Aorta (tissue), 5 donors: ENCODE measurements at regions not wholly inside any gene's neighbourhood (a gene's known extent, or its start where the extent isn't known, plus 50 kb on each side); places are given as distances from the start of the nearest gene placed in this dataset.

Experiments used
- ATAC-seq: fragments of 200-7000 bp; cut with Tn5 transposase; one replicate; pipeline ENCODE4 v1.9.1; 2022; ENCODE audit warnings: moderate library complexity; ENCODE audit not compliant: low FRiP score
- DNase-seq, 2 donors: peaks; one replicate each; pipeline ENCODE4 v3.0.0-alpha.2; 2020
- H3K27ac ChIP-seq, 2 donors: one replicate each; pipeline ENCODE4 v1.5.1; 2013; ENCODE audit warnings: low read length in 2 of 2, mild to moderate bottlenecking in 2 of 2, moderate library complexity in 2 of 2, control low read depth in 1 of 2, inconsistent platforms in 1 of 2, low read depth in 1 of 2
- H3K27me3 ChIP-seq, 2 donors: one replicate each; pipeline ENCODE4 v1.6.1; 2013; ENCODE audit warnings: control low read depth in 1 of 2, low read length in 1 of 2, mild to moderate bottlenecking in 1 of 2, moderate library complexity in 1 of 2; ENCODE audit not compliant: insufficient read depth in 2 of 2, control insufficient read depth in 1 of 2
- H3K36me3 ChIP-seq, 2 donors: one replicate each; pipeline ENCODE4 v1.6.1; 2013; ENCODE audit warnings: control low read depth in 1 of 2, low read length in 1 of 2, mild to moderate bottlenecking in 1 of 2; ENCODE audit not compliant: insufficient read depth in 2 of 2, control insufficient read depth in 1 of 2
- H3K4me1 ChIP-seq, 2 donors: one replicate each; pipeline ENCODE4 v1.6.1; 2013; ENCODE audit warnings: low read length in 2 of 2, control low read depth in 1 of 2, mild to moderate bottlenecking in 1 of 2, moderate library complexity in 1 of 2; ENCODE audit not compliant: insufficient read depth in 2 of 2, control insufficient read depth in 1 of 2
- H3K4me3 ChIP-seq, 2 donors: one replicate each; pipeline ENCODE4 v1.5.1; 2013; ENCODE audit warnings: low read length in 2 of 2, control low read depth in 1 of 2, mild to moderate bottlenecking in 1 of 2
- H3K9me3 ChIP-seq: one replicate; pipeline ENCODE4 v1.6.1; 2013; ENCODE audit warnings: mild to moderate bottlenecking, low read length; ENCODE audit not compliant: control insufficient read depth
- WGBS, 2 donors: extraction: QIAGEN DNeasy Blood & Tissue Kit; methylation state at CpG; one replicate each; pipeline ENCODE4 v1.1.7; 2013; 5-methylcytosine and 5-hydroxymethylcytosine counted together
- intact Hi-C, 2 donors: fragments of 100-400 bp; cut with DNase I; formaldehyde crosslinking; loops; one replicate each; pipeline versions ENCODE4 v1.14.2 to v1.15.0; 2022
- donor health status: healthy with polysubstance abuse.
- donor health status: Bipolar disorder and iron deficiency.
- donor health status: DM: no; HTN: no; CAD: no.
- donor health status: DM: no; HTN: no; CAD: no.
- donor health status: DM: yes; HTN: yes; CAD: no.

DNA sequence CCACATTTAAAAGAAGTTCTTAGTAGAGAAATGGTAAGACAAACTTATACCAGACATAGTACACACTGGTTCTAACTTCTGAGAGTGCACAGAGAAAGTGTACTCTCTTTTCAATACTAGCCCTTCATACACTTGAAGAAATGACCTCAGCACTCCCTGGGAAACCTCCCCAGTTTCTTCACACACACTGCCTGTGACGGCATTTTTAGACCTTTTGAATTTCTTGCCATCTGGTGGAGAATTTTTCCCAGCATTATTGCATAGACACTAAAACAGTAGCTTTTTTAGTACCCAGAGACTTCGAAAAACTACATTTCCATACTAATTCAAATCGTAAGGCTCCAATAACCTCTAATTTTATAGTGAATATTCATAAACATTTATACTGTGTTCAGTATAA lies 341.6 kb upstream of the MAOA start:
- Histone ChIP-seq H3K27ac (no peak overlapping the region), H3K27me3 (no peaks in the 10 kb centered on the region), H3K4me3 (no peak overlapping the region), H3K36me3 (no peaks in the 10 kb centered on the region), H3K9me3 (no peaks in the 10 kb centered on the region), H3K4me1 (no peaks in the 10 kb centered on the region)
- WGBS, 2 donors, result 51 to 56% methylated on average over 3 of the region's 3 CpGs
- ATAC-seq (no peak), DNase-seq (no peak)
- intact Hi-C loops, result no loop called here

GRCh38 chrX:43315622-43316021 lies 340.5 kb upstream of the MAOA start:
- H3K27me3 ChIP-seq, result no peaks in the 10 kb centered on the region
- no peaks in the 10 kb centered on the region for H3K9me3 ChIP-seq
- DNase-seq (no peak), ATAC-seq (no peak)
- no peak overlapping the region for H3K4me3 ChIP-seq
- 57 to 77% methylated on average over 4 of the region's 4 CpGs for WGBS, 2 donors
- H3K27ac ChIP-seq, result no peak overlapping the region
- H3K4me1 ChIP-seq, result no peaks in the 10 kb centered on the region
- no peaks in the 10 kb centered on the region for H3K36me3 ChIP-seq
- intact Hi-C loops, result no loop called here

GRCh38 chrX:43316146-43316545 lies 340.0 kb upstream of the MAOA start:
- WGBS, 2 donors, result 49 to 57% methylated on average over 2 of the region's 2 CpGs
- ATAC-seq (no peak), DNase-seq (no peak)
- Histone ChIP-seq H3K27me3 (no peaks in the 10 kb centered on the region), H3K4me3 (no peak overlapping the region), H3K27ac (no peak overlapping the region), H3K9me3 (no peaks in the 10 kb centered on the region), H3K36me3 (no peaks in the 10 kb centered on the region), H3K4me1 (no peaks in the 10 kb centered on the region)
- intact Hi-C loops, result no loop called here

- no peak for ATAC-seq
- Histone ChIP-seq H3K4me3 (no peak overlapping the region), H3K9me3 (no peaks in the 10 kb centered on the region), H3K27ac (no peak overlapping the region), H3K4me1 (no peaks in the 10 kb centered on the region), H3K36me3 (no peaks in the 10 kb centered on the region), H3K27me3 (no peaks in the 10 kb centered on the region)
- WGBS, 2 donors, result 71 to 80% methylated on average over 1 of the region's 1 CpG
- intact Hi-C loops, result no loop called here
- DNase-seq, result no peak
Measured at GRCh38 chrX:43317378-43317777, 338.7 kb upstream of the MAOA start.

- 80 to 82% methylated on average over 9 of the region's 9 CpGs for WGBS, 2 donors
- H3K9me3 ChIP-seq, result peaks cover 4% of the 10 kb centered on the region
- DNase-seq, result no peak
- no peaks in the 10 kb centered on the region for H3K27me3 ChIP-seq
- no peaks in the 10 kb centered on the region for H3K4me1 ChIP-seq
- intact Hi-C loops, result no loop called here
- no peak overlapping the region for H3K27ac ChIP-seq
- no peak overlapping the region for H3K4me3 ChIP-seq
- no peaks in the 10 kb centered on the region for H3K36me3 ChIP-seq
- ATAC-seq, result no peak
Measured at GRCh38 chrX:43328358-43328946, 327.6 kb upstream of the MAOA start.

- Histone ChIP-seq H3K27ac (no peak overlapping the region), H3K9me3 (no peaks in the 10 kb centered on the region), H3K27me3 (no peaks in the 10 kb centered on the region), H3K4me3 (no peak overlapping the region), H3K4me1 (no peaks in the 10 kb centered on the region), H3K36me3 (no peaks in the 10 kb centered on the region)
- DNase-seq, result no peak
- no peak for ATAC-seq
- WGBS, 2 donors, result 76 to 87% methylated on average over 1 of the region's 1 CpG
- intact Hi-C loops, result no loop called here
Measured at GRCh38 chrX:43333543-43333942, 322.6 kb upstream of the MAOA start.

GRCh38 chrX:43345166-43345565 lies 310.9 kb upstream of the MAOA start:
- H3K4me1 ChIP-seq, result no peaks in the 10 kb centered on the region
- no peak overlapping the region for H3K27ac ChIP-seq
- intact Hi-C loops, result no loop called here
- H3K36me3 ChIP-seq, result no peaks in the 10 kb centered on the region
- DNase-seq (no peak), ATAC-seq (no peak)
- H3K9me3 ChIP-seq, result no peaks in the 10 kb centered on the region
- H3K27me3 ChIP-seq, result no peaks in the 10 kb centered on the region
- 71 to 86% methylated on average over 2 of the region's 2 CpGs for WGBS, 2 donors
- no peak overlapping the region for H3K4me3 ChIP-seq

DNA sequence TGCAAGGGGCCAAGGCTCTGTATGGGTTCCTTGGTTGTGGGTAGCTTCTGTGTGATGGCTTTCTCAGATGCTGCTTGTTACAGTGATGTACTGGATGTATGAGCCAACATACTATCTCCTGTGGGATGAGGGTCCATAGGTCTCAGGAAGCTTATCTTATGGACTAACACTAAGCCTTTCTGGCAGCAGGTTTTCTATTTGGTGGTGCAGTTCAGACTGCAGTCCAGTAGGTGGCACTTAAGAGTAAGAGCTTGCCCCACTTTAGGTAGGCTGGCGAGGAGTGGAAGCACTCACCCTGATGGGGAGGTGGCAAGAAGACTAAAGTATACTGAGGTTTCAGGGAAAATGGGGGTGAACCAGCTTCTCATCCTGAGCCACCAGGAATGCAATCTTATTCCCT lies 306.7 kb upstream of the MAOA start:
- ATAC-seq (no peak), DNase-seq (no peak)
- no peak overlapping the region for H3K27ac ChIP-seq
- H3K27me3 ChIP-seq, result no peaks in the 10 kb centered on the region
- H3K36me3 ChIP-seq, result no peaks in the 10 kb centered on the region
- no peaks in the 10 kb centered on the region for H3K9me3 ChIP-seq
- 21 to 34% methylated on average over 1 of the region's 1 CpG for WGBS, 2 donors
- H3K4me3 ChIP-seq, result no peak overlapping the region
- intact Hi-C loops, result no loop called here
- H3K4me1 ChIP-seq, result no peaks in the 10 kb centered on the region

- WGBS, 2 donors, result 48 to 73% methylated on average over 4 of the region's 4 CpGs
- no peaks in the 10 kb centered on the region for H3K27me3 ChIP-seq
Measured at GRCh38 chrX:43350935-43351334, 305.2 kb upstream of the MAOA start.

More at GRCh38 chrX:43350935-43351334, 305.2 kb upstream of the MAOA start:
- Histone ChIP-seq H3K4me1 (no peaks in the 10 kb centered on the region), H3K36me3 (no peaks in the 10 kb centered on the region), H3K27ac (no peak overlapping the region), H3K4me3 (no peak overlapping the region), H3K9me3 (no peaks in the 10 kb centered on the region)
- intact Hi-C loops, result no loop called here
- ATAC-seq (no peak), DNase-seq (no peak)
